D341Med (cell line): ENCODE measurements at regions not wholly inside any gene's neighbourhood (a gene's known extent, or its start where the extent isn't known, plus 50 kb on each side); places are given as distances from the start of the nearest gene placed in this dataset.

Source experiments
- DNase-seq: peaks from one replicate; pipeline ENCODE4 v3.0.0; 2012; ENCODE audit warnings: low spot score

DNA sequence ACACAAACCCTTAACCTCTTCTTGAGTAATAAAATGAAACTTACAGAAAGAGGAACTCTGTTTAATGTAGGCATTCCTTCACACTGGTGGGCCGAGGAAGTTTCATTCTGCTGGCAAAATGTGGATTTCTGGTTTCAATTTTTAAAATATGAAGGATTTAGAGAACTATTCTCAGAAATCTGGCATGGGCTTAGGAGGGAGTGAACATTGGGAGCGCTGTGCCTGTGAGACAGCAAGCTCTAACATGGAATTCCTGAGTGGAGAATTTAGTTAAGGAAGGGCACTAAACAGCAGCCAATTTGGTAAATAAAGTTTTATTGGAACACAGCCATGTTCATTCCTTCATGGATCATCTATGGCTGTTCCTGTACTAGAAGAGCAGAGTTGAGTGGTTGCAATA, 751.8 kb upstream of the IGFBP3 start:
- no peak for DNase-seq

GRCh38 chr7:46671108-46671769, 750.2 kb upstream of the IGFBP3 start:
- DNase-seq: no peak

DNA sequence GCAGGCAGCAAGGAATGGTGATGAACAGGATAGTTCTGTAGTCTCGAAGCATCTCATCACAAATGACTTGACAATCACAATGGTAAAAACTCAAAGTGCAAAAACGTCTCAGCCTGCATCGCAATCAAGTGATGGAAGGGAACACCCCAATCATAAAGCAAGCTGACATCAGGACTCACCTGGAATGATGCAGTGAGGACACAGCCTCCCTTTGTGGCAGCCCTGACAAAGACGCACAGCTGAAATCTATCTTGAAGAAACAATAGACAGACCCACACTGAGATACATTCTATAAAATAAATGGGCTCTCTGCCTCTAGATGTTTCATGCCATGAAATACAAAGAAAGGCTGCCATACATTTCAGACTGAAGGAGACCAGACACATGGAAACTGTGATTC, 748.0 kb upstream of the IGFBP3 start:
- no peak for DNase-seq

DNA sequence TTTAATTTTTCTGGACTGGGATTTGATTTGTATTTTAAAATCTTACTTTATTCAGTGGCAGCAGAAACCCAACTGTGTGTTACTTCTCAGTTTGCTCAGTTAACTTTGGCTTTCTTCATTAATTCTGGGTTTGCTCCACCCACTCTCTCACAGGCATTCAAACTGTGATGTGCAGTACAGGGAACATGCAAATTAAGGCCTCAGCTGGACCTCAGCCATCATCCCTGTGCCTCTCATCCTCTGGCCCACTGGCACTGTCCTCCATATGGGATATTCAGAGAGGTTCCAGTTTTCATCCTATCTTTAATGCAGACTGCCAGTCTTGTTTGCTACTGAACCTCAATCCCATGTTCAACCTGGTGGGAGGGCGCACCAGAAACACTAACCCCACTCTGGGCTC, 743.4 kb upstream of the IGFBP3 start:
- DNase-seq: no peak

DNA sequence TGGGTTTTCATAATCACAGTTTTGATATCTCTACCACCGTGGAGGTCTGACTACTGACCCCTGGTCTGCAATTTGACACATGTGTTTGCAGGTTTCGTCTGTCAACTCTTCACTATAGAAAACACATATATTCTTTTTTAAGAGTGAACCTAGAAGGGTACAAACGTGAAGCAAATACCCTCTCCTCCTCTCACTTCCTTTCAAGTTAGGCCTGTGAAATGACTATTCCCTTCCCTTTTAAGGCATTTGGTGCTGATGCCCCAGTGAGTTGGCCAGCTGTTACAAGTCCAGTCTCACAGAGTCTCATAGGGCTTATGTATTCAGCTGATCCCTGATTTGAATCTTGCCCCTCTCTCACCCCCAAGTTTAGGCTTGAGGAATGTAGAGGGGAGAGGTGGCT, 742.0 kb upstream of the IGFBP3 start:
- DNase-seq: no peak

GRCh38 chr7:46661431-46661830, 740.4 kb upstream of the IGFBP3 start:
- DNase-seq: no peak

GRCh38 chr7:46660402-46660980, 739.4 kb upstream of the IGFBP3 start:
- DNase-seq: no peak

GRCh38 chr7:46658281-46658680, 737.2 kb upstream of the IGFBP3 start:
- no peak for DNase-seq

DNA sequence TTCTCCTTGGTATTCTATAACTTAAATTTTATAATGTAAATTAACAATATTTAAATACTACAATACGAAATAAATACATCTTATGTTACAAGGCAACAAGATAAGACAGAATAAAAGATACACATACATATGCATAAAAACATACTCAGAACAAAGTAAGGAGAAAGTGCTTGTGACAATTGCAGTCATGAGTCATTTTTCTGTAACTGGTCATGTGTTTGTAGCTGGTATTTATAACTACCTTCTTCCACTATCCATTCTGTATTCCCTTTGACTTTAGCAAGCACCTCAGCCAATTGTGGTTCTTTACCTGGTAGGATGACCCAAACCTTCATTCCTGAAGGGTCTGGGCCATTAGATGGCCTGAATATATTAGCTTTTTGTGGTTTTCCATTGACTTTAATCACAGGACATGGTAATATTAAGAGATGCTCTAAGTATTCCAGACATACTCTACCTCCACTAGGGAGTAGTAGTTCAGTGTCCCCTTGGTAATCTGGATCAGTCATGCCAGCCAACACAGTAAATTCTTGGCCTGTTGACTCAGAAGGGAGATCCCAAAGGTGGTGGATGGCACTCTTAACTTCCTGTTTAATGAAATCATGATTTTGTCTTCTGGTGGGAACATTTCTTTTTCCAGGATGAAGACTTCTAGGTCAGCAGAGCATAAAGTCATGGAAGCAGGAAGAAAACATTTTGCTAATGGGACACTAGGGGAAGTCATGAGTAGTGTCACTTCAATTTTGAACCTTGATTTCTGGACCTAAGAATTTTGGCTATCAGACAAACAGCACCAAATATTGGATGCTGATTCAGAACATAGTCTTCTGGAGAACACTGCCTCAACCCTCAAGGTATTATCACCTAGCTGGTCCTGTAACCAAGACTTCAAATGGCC, 733.7 kb upstream of the IGFBP3 start:
- DNase-seq: no peak

GRCh38 chr7:46653848-46654247, 732.8 kb upstream of the IGFBP3 start:
- DNase-seq: no peak

DNA sequence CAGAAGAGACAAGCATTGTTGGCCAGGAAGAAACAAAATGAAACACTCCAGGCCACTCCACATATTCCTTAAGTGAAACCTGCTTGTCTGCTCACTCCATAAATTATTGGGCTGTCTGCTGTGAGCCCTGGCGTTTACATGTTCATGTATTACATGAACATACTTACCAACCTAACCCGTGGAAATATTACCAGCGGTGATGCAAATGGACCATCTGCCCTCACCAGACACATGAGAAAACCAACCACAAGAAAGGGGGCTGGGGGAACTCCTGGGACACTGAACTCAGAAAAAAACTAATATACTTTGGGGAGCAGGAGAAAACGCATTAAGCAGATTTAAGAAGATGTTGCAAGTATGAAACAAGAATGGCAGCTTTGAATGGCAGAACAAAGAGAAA, 731.2 kb upstream of the IGFBP3 start:
- no peak for DNase-seq

DNA sequence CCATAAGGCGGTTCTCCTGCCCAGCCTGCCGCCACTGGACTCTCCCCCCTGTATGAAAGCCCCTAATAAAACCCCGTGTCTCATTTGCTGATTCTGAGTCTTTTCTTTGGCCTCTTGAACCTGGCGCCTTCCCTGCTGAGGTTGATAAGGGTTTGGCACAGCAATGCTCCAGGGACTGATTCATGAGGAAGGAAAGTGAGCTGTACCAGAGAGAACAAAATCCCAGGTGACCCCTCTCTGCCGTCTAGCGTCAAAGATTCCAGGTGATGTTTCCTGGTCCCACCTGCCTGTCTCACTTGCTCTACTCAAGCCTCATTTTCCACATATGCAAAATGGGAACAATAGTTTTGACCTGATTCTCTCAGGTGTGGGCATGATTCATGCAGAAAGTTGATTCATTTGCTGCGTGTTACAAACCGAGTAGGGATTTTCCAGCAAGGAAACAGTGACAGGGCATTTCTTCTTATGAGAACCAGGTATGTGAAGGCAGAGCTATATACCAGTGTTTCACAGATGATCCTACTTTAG, 730.6 kb upstream of the IGFBP3 start:
- no peak for DNase-seq

DNA sequence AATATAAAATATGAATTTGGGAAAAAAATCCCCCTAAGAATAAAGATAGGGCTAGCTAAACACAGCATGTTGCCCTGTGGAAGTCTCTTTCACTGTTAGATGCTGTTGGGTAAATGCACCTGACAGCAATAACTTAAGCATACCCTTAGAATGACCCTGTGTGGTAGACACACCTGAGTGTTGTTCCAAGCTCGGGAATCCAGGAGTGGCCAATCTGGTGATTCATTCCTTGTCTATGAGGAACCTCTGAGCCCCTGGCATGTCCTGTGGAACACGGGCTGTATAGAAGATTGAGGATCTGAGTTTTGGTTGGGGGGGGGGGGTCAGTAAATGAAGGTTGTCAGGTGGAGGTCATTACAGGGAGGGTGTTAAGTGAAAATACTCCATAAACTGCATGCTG, 730.0 kb upstream of the IGFBP3 start:
- no peak for DNase-seq

DNA sequence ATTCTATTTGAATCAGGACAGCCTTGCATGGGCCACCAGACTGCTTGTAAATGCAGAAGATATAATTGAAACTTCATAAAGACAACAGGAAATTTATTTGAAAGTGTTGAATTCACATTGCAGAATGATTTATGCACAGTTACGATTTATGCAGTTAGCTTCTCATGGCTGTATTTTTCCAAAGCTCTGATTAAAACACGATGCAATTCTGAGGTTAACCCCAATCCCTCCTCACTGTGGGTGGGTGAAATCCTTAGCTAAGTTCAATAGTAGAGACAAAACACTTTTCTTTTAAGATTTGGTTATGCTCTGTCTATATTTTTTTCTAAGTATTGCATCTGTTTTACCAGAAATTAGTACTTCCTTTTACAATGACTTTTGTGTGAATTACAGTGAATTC, 728.8 kb upstream of the IGFBP3 start:
- DNase-seq: no peak

DNA sequence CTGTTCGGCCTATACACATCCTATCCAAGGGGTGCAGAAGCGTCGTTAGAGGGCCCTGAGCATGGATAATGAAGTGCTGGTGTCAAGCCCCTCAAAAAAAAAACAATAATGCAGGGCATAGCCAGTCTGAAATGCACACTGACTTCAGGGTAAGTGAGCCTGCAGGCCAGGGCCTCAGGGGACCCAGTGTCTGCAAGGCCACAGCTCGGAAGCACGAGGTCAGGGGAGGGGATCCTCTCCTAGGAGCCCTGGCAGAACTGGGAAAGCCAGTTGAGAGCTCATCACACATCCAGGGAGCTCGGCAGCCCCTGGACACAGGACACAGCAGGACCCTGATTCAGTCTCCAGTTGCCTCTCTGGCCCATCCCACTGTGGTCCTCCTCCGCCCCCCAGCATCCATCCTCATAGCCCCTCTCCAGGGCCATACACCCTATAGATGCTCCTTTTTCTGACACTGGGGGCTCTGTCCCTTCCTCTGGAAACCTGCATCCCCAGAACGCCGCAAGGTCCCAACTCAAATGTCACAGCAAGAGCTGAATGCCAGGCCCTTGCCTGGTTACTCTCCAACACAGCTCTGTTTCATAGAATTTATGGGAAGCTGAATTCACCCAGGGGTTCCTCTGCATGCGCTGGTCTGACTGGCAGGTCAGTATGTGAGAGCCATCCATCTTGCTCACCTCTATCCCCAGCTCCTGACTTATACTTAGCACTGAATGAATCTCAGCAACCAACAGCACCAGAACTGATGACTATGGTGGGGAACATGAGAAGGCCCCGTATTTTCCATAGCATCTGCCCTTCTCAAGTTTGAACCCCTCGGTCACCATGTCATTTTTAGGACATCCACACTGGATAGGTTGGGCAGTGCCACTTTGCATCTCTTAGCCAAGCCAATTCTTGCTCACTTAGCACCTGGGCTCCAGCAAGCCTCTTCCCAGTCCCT, 717.0 kb upstream of the IGFBP3 start:
- DNase-seq: no peak

DNA sequence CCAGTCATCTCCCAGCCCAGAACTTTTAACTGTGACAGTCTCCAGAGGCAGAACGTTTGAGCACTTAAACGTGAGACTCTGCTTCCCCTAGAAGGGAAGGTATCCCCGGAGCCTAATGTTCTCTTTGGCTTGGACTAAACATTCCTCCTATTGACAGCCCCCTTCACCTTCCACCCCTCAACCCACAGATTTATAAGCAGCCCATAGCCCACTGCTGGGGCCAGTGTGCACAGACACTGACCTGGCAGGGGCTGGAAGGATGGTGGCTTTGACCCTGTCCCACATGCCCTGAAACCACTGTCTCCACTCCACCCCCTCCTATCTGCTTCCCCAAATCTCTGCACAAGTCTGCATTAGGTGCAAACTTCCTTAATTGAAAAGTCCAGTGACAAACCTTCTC, 715.0 kb upstream of the IGFBP3 start:
- no peak for DNase-seq

GRCh38 chr7:46633630-46634240, 712.7 kb upstream of the IGFBP3 start:
- no peak for DNase-seq

DNA sequence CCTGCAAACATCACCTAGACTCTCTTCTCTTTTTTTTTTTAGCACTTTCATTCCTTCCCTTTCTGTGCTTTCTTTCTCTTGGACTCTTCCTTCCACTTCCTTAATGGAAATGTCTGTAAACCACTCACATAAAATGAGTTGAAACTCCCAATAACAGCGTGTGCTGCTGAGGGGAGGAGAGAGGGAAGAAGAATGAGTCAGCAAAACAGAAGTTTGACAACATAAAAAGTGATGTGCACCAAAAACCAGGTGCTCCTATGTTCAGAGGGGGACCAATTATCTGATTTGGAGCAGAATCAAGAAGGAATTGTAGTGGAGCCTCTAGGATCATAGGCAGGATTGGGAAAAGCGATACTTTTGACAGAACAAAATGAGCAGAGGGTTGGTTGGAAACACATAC, 712.1 kb upstream of the IGFBP3 start:
- no peak for DNase-seq

DNA sequence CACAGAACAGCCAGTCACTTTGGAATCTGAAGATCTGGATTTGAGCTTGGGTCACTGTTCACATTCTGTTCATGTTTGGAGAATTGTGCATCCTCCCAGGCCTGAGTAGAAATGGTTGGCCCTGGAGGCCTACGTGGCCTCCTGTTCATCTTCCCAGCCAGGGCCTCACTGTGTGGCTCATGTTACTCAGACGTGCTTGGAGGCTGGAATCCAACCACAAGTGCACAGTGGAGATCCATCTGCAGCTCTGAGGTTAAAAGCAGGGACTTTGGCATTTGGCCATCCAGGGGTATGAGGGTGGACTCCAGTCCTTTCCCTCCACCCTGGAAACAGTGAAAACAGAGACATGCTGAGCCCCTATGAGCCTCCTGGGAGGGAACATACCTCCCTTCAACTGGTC, 709.0 kb upstream of the IGFBP3 start:
- DNase-seq: no peak

DNA sequence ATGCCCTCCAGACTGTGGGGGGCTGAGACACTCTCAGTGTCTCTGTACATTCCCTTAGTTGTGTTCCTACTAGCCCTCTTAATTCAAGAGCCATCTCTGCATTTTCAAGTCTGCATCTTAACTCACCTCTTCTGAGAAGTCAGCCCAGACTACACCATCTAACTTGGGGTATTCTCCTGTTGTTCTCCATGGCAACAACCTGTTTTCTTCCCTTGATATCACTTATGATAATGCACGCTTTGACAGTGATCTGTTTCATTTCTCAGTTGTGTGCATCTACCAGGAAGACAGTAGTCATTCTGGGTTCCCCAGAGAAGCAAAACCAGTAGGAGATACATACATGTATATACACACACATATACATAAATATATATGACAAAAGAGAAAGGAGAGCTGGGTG, 707.3 kb upstream of the IGFBP3 start:
- no peak for DNase-seq

DNA sequence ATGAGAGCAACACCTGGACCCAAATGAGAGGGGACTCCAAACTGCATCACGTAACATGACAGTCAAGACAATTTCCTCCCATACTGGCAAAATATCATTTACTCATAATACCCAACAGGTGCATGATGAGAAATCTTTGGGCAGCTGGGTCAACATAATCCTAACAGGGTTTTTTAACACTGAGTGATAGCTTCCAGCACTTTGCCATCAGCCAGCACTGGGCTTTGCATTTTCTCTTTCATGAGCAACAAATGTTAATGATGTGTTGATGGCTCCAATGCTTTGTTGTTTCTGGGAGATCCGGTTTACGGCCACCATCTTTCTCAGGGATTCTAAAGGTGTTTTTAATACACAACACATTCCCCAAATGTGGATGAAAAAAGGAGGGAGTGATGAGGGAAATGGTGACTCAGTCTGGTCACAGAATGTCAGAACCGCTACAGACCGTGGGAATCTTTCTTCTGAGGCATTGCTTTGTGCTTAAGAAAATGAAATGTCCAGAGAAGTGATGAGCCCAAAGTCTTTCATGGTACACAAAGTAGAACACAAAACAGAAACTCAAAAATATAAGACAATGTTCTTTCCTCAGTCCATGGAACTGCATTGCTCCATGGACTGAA, 705.7 kb upstream of the IGFBP3 start:
- no peak for DNase-seq
